Subcutaneous abdominal adipose tissue (tissue), 5 donors: ENCODE measurements at regions not wholly inside any gene's neighbourhood (a gene's known extent, or its start where the extent isn't known, plus 50 kb on each side); places are given as distances from the start of the nearest gene placed in this dataset.

Experiments
- H3K27ac ChIP-seq: one replicate; pipeline ENCODE4 v1.7.0; 2013; ENCODE audit warnings: low read depth, mild to moderate bottlenecking, inconsistent platforms, low read length, moderate library complexity
- H3K27me3 ChIP-seq, 5 donors: one replicate each; pipeline ENCODE4 v1.7.0; 2013; ENCODE audit warnings: low read length in 5 of 5, inconsistent platforms in 1 of 5; ENCODE audit not compliant: control insufficient read depth in 5 of 5, insufficient read depth in 4 of 5
- H3K36me3 ChIP-seq, 5 donors: one replicate each; pipeline ENCODE4 v1.7.0; 2013; ENCODE audit warnings: low read length in 5 of 5; ENCODE audit not compliant: control insufficient read depth in 5 of 5, insufficient read depth in 5 of 5
- H3K4me1 ChIP-seq, 5 donors: one replicate each; pipeline ENCODE4 v1.7.0; 2013; ENCODE audit warnings: low read length in 5 of 5, mild to moderate bottlenecking in 3 of 5, moderate library complexity in 1 of 5; ENCODE audit not compliant: control insufficient read depth in 5 of 5, insufficient read depth in 5 of 5
- H3K4me3 ChIP-seq, 5 donors: one replicate each; pipeline ENCODE4 v1.7.0; 2013; ENCODE audit warnings: low read length in 5 of 5, low read depth in 1 of 5
- H3K9ac ChIP-seq, 5 donors: one replicate each; pipeline ENCODE4 v1.7.0; 2013; ENCODE audit warnings: low read length in 5 of 5, mild to moderate bottlenecking in 4 of 5, moderate library complexity in 3 of 5
- H3K9me3 ChIP-seq, 5 donors: one replicate each; pipeline ENCODE4 v1.7.0; 2013; ENCODE audit warnings: low read length in 5 of 5; ENCODE audit not compliant: control insufficient read depth in 5 of 5
- donor health status: healthy.
- donor health status: healthy.
- donor health status: healthy.
- donor health status: healthy.
- donor health status: healthy.

DNA sequence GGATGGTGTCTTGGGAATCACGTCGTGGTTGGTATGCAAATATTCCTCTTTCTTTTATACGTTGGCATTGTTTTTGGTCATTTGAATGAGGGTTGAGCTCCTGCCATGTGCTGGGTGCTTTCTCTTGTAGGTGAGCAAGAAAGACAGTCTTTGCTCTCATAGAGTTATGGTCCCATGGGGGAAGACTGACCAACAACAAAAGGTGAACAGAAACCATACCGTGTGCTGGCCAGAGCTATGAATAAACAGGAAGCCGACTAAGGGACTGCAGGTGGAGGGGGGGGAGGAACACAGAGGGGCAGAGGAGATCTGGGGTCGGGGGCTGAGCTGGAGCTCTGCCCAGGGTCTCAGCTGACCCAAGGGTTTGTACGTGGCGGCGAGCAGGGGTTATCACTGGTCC is 245.3 kb downstream of the CTTN start:
- Histone ChIP-seq H3K27me3 (peaks cover 3 to 32% (median 25%) of the 10 kb centered on the region in 5 donors), H3K9ac (no peak overlapping the region), H3K27ac (no peak overlapping the region), H3K9me3 (no peaks in the 10 kb centered on the region), H3K4me1 (peaks cover 0 to 6% (median 0%) of the 10 kb centered on the region in 5 donors), H3K36me3 (no peaks in the 10 kb centered on the region), H3K4me3 (no peak overlapping the region)

- Histone ChIP-seq H3K9me3 (no peaks in the 10 kb centered on the region), H3K9ac (no peak overlapping the region), H3K36me3 (no peaks in the 10 kb centered on the region), H3K27ac (no peak overlapping the region), H3K4me3 (no peak overlapping the region), H3K27me3 (peaks cover 3 to 32% (median 25%) of the 10 kb centered on the region in 5 donors), H3K4me1 (peaks cover 0 to 6% (median 0%) of the 10 kb centered on the region in 5 donors)
These were observed 246.2 kb downstream of the CTTN start for GRCh38 chr11:70644343-70645060.

DNA sequence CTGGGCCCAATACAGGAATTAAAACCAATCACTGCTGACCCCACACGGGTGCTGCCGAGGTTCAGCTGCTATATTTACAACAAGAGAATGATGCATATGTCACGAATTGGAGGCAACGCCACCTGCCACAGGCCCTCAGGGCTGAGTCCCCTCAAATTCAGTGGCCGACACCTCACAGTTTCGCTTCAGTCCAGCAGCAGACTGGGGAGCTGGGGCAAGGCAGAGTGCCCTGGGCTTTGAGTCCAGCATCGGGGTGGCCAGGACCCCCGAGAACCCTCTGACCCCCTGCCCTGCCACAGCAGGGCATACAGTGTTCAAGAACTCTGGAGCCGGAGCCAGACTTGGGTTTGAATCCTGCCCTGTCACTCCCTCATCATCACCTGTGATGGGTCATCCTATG is 247.2 kb downstream of the CTTN start:
- Histone ChIP-seq H3K9me3 (no peaks in the 10 kb centered on the region), H3K4me1 (peaks cover 0 to 6% (median 0%) of the 10 kb centered on the region in 5 donors), H3K36me3 (no peaks in the 10 kb centered on the region), H3K27ac (no peak overlapping the region), H3K9ac (no peak overlapping the region), H3K4me3 (no peak overlapping the region), H3K27me3 (peaks cover 3 to 30% (median 25%) of the 10 kb centered on the region in 5 donors)

DNA sequence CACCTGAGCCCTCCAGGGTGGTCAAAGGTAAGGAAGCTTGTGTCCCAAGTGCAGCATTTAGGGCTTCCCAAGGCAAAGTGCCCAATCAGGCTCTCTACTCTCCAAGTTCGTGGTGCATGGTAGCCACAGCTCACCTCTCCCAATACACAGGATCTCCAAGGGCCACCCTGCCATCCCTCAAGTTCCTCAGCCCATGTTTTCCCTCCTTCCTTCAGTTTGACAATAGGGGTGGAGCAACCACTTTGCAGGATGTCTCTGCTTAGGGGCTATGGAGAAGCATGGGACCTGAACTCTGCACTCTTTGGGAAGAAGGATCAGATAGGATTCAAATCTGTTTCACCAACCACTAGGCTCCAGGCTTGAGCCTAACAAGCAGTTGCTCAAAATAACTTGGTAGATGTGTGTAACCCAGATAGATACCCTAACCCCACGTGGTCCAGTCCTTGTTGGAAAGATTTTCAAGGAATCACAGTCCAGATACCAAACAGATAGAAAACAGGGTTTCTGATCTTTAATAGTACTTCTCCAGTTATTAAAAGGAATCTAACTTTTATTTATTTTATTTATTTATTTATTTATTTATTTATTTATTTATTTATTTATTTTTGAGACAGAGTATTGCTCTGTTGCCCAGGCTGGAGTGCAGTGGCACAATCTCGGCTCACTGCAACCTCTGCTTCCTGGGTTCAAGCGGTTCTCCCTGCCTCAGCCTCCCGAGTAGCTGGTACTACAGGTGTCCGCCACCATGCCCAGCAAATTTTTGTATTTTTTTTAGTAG is 248.1 kb downstream of the CTTN start:
- H3K27me3 ChIP-seq = peaks cover 3 to 30% (median 25%) of the 10 kb centered on the region in 5 donors
- peaks cover 0 to 3% (median 0%) of the 10 kb centered on the region in 5 donors for H3K4me1 ChIP-seq
- H3K36me3 ChIP-seq = no peaks in the 10 kb centered on the region
- H3K4me3 ChIP-seq = no peak overlapping the region
- no peaks in the 10 kb centered on the region for H3K9me3 ChIP-seq
- H3K9ac ChIP-seq = no peak overlapping the region
- H3K27ac ChIP-seq = no peak overlapping the region

- no peaks in the 10 kb centered on the region for H3K9me3 ChIP-seq
- no peaks in the 10 kb centered on the region for H3K36me3 ChIP-seq
- H3K4me3 ChIP-seq = no peak overlapping the region
- H3K27ac ChIP-seq = no peak overlapping the region
- H3K9ac ChIP-seq = no peak overlapping the region
- H3K4me1 ChIP-seq = no peaks in the 10 kb centered on the region
- peaks cover 3 to 30% (median 20%) of the 10 kb centered on the region in 5 donors for H3K27me3 ChIP-seq
These were observed 249.1 kb downstream of the CTTN start for GRCh38 chr11:70647188-70648166.

DNA sequence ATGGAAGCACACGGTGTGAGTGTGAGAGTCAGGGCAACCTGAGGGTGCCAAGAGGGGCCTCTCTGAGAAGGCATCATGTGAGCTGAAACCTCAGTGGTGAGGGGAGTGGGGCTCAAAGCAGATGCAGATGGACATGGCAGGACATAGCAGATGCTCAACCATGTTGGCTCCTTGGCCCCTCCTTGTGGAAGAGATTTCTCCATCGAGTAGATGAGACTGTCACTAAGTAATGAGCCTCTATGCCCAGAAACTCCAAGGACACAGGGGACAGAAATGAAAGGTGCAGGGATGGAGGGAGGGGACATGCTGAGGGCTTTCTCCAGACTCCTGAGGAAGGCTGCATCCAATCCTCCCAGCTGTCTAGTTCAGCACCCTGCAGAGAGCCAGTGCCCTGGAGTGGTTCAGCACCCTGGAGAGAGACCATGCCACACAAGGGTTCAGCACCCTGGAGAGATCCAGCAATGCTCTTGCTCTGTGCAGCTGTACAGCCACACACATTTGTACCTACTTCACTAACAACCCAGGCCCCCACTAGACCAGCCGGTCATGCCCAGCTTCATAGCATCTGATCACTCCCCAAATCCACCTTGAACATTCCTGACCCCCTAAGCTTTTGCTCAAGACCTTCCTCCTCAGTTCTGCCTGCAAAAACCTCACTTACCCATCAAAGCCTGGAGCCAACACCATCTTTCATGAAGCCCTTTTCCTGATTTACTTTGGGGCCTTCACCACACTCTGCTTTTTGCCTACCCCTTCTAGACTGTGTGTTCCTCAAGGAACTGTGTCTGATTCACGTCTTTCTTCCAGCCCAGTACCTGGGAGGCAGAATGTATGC is 252.0 kb downstream of the CTTN start:
- H3K9me3 ChIP-seq = no peaks in the 10 kb centered on the region
- H3K9ac ChIP-seq = no peak overlapping the region
- H3K27me3 ChIP-seq = peaks cover 0 to 20% (median 17%) of the 10 kb centered on the region in 5 donors
- H3K4me1 ChIP-seq = no peaks in the 10 kb centered on the region
- no peak overlapping the region for H3K4me3 ChIP-seq
- H3K36me3 ChIP-seq = no peaks in the 10 kb centered on the region
- no peak overlapping the region for H3K27ac ChIP-seq

GRCh38 chr11:70651031-70651430 is 252.7 kb downstream of the CTTN start:
- Histone ChIP-seq H3K27ac (no peak overlapping the region), H3K36me3 (no peaks in the 10 kb centered on the region), H3K4me3 (no peak overlapping the region), H3K27me3 (peaks cover 0 to 27% (median 11%) of the 10 kb centered on the region in 5 donors), H3K9ac (no peak overlapping the region), H3K4me1 (no peaks in the 10 kb centered on the region), H3K9me3 (no peaks in the 10 kb centered on the region)

- H3K36me3 ChIP-seq = no peaks in the 10 kb centered on the region
- H3K9me3 ChIP-seq = no peaks in the 10 kb centered on the region
- peaks cover 0 to 5% (median 2%) of the 10 kb centered on the region in 5 donors for H3K4me1 ChIP-seq
- no peak overlapping the region for H3K9ac ChIP-seq
- H3K4me3 ChIP-seq = no peak overlapping the region
- H3K27ac ChIP-seq = no peak overlapping the region
- H3K27me3 ChIP-seq = peaks cover 0 to 19% (median 12%) of the 10 kb centered on the region in 5 donors
These were observed 255.7 kb downstream of the CTTN start for GRCh38 chr11:70654016-70654415.

DNA sequence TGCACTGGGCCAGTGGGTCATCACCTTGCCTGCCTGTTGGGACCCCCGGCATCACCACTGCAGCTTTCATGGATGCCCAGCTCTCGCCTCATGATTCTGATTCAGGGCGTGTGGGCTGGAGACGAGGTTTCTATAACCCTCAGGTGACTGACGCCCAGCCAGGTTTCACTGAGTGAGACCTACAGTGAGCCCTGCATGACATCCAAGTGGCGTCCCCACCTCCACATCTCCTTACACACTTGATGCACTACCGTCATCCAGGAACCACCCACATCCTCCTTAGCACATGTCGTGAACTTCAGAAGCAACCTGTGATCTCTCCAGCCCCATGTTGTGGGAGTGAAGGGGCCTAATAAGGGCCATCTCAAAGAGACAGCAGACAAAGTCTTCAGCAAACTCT is 257.5 kb downstream of the CTTN start:
- H3K9ac ChIP-seq = no peak overlapping the region
- H3K36me3 ChIP-seq = no peaks in the 10 kb centered on the region
- peaks cover 3 to 35% (median 20%) of the 10 kb centered on the region in 5 donors for H3K27me3 ChIP-seq
- H3K9me3 ChIP-seq = no peaks in the 10 kb centered on the region
- peaks cover 0 to 5% (median 2%) of the 10 kb centered on the region in 5 donors for H3K4me1 ChIP-seq
- no peak overlapping the region for H3K27ac ChIP-seq
- no peak overlapping the region for H3K4me3 ChIP-seq
